ENCODE measurements at regions not wholly inside any gene's neighbourhood (a gene's known extent, or its start where the extent isn't known, plus 50 kb on each side); places are given as distances from the start of the nearest gene placed in this dataset.

DNA sequence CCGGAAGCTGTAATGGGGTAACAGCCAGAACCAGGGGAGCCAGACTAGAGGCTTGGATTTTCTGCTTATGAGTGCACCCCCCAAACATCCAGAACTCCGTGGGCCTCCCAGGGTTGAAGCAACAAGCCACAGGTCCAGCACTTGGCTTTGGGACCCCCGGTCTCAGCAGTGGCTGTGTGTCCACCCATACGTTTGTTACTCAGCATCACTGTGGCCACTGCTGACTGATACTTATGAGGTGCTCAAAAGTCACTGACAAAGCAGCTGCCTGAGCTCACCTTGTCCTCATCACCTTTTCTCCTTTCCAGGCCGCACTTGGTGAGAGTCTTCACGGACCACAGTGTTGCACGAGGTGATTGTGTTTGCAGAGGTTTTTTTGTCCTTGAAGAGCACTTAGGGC lies 145.6 kb upstream of the RFLNA start:
- TF ChIP-seq SUZ12 (IDR thresholded peaks at IDR 0.05) (no peak), BHLHE40 (IDR thresholded peaks at IDR 0.05; ENCODE audit: borderline replicate concordance) (no peak), ARNT (IDR thresholded peaks at IDR 0.05) (no peak), FOXM1 (IDR thresholded peaks at IDR 0.05; ENCODE audit: borderline replicate concordance) (no peak), CTBP1 (IDR thresholded peaks at IDR 0.05; ENCODE audit: borderline replicate concordance) (no peak), HDGF (IDR thresholded peaks at IDR 0.05; ENCODE audit: borderline replicate concordance) (no peak), ZNF384 (IDR thresholded peaks at IDR 0.05) (no peak), TARDBP (IDR thresholded peaks at IDR 0.05) (no peak)

Data from HEK293T (cell line).